Colonic mucosa (tissue), 4 donors: ENCODE measurements at regions not wholly inside any gene's neighbourhood (a gene's known extent, or its start where the extent isn't known, plus 50 kb on each side); places are given as distances from the start of the nearest gene placed in this dataset.

Experiments used
- DNase-seq: peaks from one replicate; pipeline ENCODE4 v3.0.0-alpha.2; 2020
- H3K27ac ChIP-seq: fragments of 200-600 bp; one replicate; pipeline ENCODE4 v1.8.0; 2021
- H3K27me3 ChIP-seq: fragments of 200-600 bp; one replicate; pipeline ENCODE4 v1.8.0; 2021
- H3K36me3 ChIP-seq: fragments of 200-600 bp; one replicate; pipeline ENCODE4 v1.8.0; 2021
- H3K4me1 ChIP-seq: fragments of 200-600 bp; one replicate; pipeline ENCODE4 v1.8.0; 2021; ENCODE audit warnings: mild to moderate bottlenecking
- H3K4me3 ChIP-seq: fragments of 200-600 bp; one replicate; pipeline ENCODE4 v1.8.0; 2021
- H3K9ac ChIP-seq, 2 donors: one replicate each; pipeline ENCODE4 v1.7.0; 2013; ENCODE audit warnings: control low read depth in 2 of 2, low read depth in 2 of 2, low read length in 2 of 2
- H3K9me3 ChIP-seq: fragments of 200-600 bp; one replicate; pipeline ENCODE4 v1.8.0; 2021
- intact Hi-C: fragments of 100-400 bp; cut with DNase I; formaldehyde crosslinking; loops from one replicate; pipeline ENCODE4 v1.14.1; 2022
- TF ChIP-seq, protein P1 (sequence below): fragments of 200-600 bp; IDR thresholded peaks from one replicate; pipeline ENCODE4 v1.8.0; 2022; ENCODE audit warnings: antibody characterized with exemption, mild to moderate bottlenecking
- donor health status: healthy.
- donor health status: DM: no; HTN: no; CAD: no.
- donor health status: DM: no; HTN: no; CAD: no.

DNA sequence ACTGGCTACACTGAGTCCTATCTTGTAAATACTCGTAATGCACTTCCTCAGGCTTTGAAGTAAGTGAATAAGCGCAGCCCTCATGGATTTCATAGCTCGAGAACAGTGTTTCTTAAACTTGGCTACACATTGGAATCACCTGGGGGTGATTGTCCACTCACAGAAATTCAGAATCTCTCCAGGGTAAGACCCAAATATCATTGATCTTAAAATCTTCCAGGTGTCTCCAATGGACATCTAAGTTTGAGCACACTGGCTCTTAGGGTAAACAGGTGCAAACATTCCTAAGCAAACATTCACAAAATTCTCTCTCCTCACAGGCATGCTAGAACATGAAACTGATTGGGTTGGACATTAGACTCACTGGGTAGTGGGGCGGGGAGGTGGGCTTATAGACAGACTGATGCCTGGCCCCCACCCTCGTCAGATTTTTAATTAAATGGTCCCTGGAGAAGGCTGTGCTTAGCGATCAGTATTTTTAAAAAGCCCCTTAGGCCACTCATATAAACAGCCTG is 279.7 kb upstream of the TBL1XR1 start:
- TF ChIP-seq, protein P1, sequence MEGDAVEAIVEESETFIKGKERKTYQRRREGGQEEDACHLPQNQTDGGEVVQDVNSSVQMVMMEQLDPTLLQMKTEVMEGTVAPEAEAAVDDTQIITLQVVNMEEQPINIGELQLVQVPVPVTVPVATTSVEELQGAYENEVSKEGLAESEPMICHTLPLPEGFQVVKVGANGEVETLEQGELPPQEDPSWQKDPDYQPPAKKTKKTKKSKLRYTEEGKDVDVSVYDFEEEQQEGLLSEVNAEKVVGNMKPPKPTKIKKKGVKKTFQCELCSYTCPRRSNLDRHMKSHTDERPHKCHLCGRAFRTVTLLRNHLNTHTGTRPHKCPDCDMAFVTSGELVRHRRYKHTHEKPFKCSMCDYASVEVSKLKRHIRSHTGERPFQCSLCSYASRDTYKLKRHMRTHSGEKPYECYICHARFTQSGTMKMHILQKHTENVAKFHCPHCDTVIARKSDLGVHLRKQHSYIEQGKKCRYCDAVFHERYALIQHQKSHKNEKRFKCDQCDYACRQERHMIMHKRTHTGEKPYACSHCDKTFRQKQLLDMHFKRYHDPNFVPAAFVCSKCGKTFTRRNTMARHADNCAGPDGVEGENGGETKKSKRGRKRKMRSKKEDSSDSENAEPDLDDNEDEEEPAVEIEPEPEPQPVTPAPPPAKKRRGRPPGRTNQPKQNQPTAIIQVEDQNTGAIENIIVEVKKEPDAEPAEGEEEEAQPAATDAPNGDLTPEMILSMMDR = no peak
- no peaks in the 10 kb centered on the region for H3K36me3 ChIP-seq
- intact Hi-C loops = no loop called here
- no peaks in the 10 kb centered on the region for H3K4me1 ChIP-seq
- DNase-seq = no peak
- H3K27me3 ChIP-seq = no peaks in the 10 kb centered on the region
- no peak overlapping the region for H3K27ac ChIP-seq
- H3K4me3 ChIP-seq = no peak overlapping the region
- no peak overlapping the region for H3K9ac ChIP-seq
- no peaks in the 10 kb centered on the region for H3K9me3 ChIP-seq

DNA sequence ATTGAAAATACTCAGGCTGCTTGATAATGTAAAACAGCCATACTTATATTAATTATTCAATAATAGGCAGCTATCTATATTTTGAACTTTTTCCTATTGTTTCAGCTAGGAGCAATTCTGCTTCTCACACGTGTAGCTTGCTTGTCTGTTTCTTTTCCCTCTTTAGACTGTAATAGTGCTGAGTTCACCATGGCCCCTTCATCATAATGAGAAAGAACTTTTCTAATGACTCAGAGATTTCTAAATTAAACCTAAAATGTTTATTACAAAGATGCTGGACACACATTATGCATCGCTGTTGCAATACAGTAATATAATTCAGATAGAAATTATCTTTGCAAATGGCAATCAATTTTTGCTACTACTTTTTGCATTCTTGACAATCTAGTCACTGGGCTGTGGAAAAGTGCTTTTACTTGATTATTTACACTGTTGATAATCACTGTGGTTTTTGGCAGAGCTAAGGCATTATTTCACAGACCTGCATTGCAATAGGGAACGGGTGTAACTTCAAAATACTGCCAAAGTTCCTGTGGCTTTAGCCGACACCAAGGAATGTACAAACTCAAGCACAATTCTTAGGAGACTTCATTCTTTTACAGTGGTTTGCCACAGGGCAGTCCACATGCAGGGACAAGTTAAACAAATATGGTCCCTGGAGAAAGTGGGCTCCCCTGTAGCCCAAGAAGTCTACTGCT is 281.0 kb upstream of the TBL1XR1 start:
- no peak overlapping the region for H3K9ac ChIP-seq

DNA sequence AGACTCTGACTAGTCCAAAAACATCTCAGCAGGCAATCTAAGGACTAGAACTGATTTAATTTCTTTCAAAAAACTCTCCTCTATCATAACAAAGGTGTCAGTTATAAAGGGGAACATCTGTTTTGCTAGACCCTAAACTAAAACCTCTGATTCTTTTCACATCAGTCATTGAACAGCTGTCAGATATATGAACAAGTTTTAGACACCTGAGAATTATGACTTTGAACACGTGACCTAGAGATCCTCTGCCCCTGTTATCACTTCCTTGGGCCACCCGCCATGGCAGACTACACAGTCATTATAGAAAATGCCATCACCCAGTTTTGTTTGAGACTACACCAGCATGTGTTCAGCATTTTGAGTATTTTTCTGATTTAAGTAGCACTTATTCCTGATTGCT is 282.3 kb upstream of the TBL1XR1 start:
- Histone ChIP-seq H3K9ac (no peak overlapping the region), H3K4me3 (no peak overlapping the region), H3K27ac (no peak overlapping the region), H3K4me1 (no peaks in the 10 kb centered on the region), H3K36me3 (no peaks in the 10 kb centered on the region), H3K27me3 (no peaks in the 10 kb centered on the region), H3K9me3 (no peaks in the 10 kb centered on the region)
- TF ChIP-seq, protein P1 = no peak
- intact Hi-C loops = no loop called here
- DNase-seq = no peak

More for the DNA sequence above, 281.0 kb upstream of the TBL1XR1 start:
- intact Hi-C loops = no loop called here
- H3K27me3 ChIP-seq = no peaks in the 10 kb centered on the region
- H3K27ac ChIP-seq = no peak overlapping the region
- TF ChIP-seq, protein P1 = no peak
- no peaks in the 10 kb centered on the region for H3K9me3 ChIP-seq
- no peaks in the 10 kb centered on the region for H3K36me3 ChIP-seq
- no peak for DNase-seq
- H3K4me1 ChIP-seq = no peaks in the 10 kb centered on the region
- H3K4me3 ChIP-seq = no peak overlapping the region

DNA sequence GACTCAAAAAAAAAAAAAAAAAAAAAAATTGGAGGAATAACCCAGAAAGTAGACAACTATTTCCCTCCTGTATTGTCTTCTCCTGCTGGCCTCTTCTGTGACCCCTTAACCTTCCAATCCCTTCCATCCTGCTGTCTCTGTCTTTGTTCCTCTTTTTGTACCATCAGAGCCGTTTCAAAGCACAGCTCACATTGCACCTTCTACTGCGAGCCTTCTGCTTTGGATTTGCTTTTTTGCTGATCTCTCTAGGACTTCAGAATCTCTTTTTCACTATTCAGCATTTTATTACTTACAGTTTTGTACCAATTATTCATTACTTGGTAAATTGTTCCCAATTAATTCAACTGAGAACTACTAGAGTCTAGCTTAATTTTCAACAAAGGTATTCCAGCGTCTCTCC is 284.0 kb upstream of the TBL1XR1 start:
- H3K9me3 ChIP-seq = no peaks in the 10 kb centered on the region
- H3K4me3 ChIP-seq = no peak overlapping the region
- no peaks in the 10 kb centered on the region for H3K4me1 ChIP-seq
- TF ChIP-seq, protein P1 = no peak
- DNase-seq = no peak
- intact Hi-C loops = no loop called here
- no peaks in the 10 kb centered on the region for H3K36me3 ChIP-seq
- H3K27me3 ChIP-seq = no peaks in the 10 kb centered on the region
- no peak overlapping the region for H3K27ac ChIP-seq
- no peak overlapping the region for H3K9ac ChIP-seq

DNA sequence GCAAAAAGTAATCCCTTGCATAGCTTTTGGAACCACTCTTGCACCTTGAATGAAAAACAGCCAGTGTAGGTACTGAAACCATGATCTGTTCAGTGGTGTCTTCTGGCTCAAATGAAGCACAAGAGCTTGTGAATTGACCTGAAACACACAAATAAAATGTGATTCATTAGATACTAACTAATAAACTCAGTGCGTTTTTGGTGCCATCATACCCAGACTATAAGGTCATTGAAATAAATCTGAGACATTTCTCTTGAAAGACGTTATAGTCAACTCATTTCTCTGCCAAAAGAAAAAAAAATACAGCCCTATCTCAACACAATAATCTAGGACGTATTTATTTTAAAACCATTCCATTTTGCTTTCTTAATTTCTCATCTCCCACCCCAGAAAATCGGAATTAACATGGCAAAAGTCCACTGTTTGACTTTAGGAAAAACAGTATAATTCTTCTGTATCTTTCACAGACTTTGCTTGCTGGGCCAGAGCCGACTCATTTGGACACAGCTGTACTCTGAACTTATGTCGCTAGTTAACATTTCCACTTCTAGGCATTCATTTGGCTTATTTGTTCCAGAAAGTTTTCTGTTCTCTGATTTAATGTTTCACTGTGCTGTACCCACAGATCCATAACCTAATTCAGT is 284.9 kb upstream of the TBL1XR1 start:
- no peak overlapping the region for H3K27ac ChIP-seq
- H3K9me3 ChIP-seq = no peaks in the 10 kb centered on the region
- intact Hi-C loops = no loop called here
- no peak overlapping the region for H3K9ac ChIP-seq
- H3K36me3 ChIP-seq = no peaks in the 10 kb centered on the region
- no peaks in the 10 kb centered on the region for H3K4me1 ChIP-seq
- H3K4me3 ChIP-seq = no peak overlapping the region
- TF ChIP-seq, protein P1 = no peak
- no peak for DNase-seq
- no peaks in the 10 kb centered on the region for H3K27me3 ChIP-seq
